Karpas-422 (cell line): ENCODE measurements at regions not wholly inside any gene's neighbourhood (a gene's known extent, or its start where the extent isn't known, plus 50 kb on each side); places are given as distances from the start of the nearest gene placed in this dataset.
A peak's percentile ranks its signal among the peaks of the same experiment; 100 is the strongest.

Source experiments
- DNase-seq: peaks from one replicate; pipeline ENCODE4 v3.0.0-alpha.2; 2015
- H2AFZ ChIP-seq: fragments of 200-600 bp; sonication (generic); 2 replicates; pipeline ENCODE4 v1.6.1; 2014; ENCODE audit warnings: antibody characterized with exemption, low read length, mixed read lengths
- H3K27ac ChIP-seq: fragments of 200-600 bp; sonication (generic); 2 replicates; pipeline ENCODE4 v1.5.1; 2014; ENCODE audit warnings: mild to moderate bottlenecking, low read length, moderate library complexity
- H3K27me3 ChIP-seq: fragments of 200-600 bp; sonication (generic); 2 replicates; pipeline ENCODE4 v1.6.1; 2014; ENCODE audit warnings: low read length, mixed read lengths
- H3K36me3 ChIP-seq: fragments of 200-600 bp; sonication (generic); 2 replicates; pipeline ENCODE4 v1.6.1; 2014; ENCODE audit warnings: low read length, mixed read lengths; ENCODE audit not compliant: insufficient read depth
- H3K4me1 ChIP-seq: fragments of 200-600 bp; sonication (generic); 2 replicates; pipeline ENCODE4 v1.6.1; 2014; ENCODE audit warnings: mild to moderate bottlenecking, low read length, mixed read lengths
- H3K4me2 ChIP-seq: fragments of 200-600 bp; sonication (generic); 2 replicates; pipeline ENCODE4 v1.6.1; 2014; ENCODE audit warnings: low read length, low read depth, mild to moderate bottlenecking; ENCODE audit not compliant: poor library complexity, severe bottlenecking
- H3K4me3 ChIP-seq: fragments of 200-600 bp; sonication (generic); 2 replicates; pipeline ENCODE4 v1.5.1; 2014; ENCODE audit warnings: mild to moderate bottlenecking, antibody characterized with exemption, low read length, mixed read lengths
- H3K79me2 ChIP-seq: fragments of 200-600 bp; sonication (generic); 2 replicates; pipeline ENCODE4 v1.6.1; 2014; ENCODE audit warnings: mild to moderate bottlenecking, low read length, mixed read lengths
- H3K9ac ChIP-seq: fragments of 200-600 bp; sonication (generic); 2 replicates; pipeline ENCODE4 v1.6.0; 2014; ENCODE audit warnings: low read length
- H3K9me2 ChIP-seq: fragments of 200-600 bp; sonication (generic), shearing (Covaris generic); replicated peaks from 2 replicates; pipeline ENCODE4 v1.6.0; 2014; ENCODE audit warnings: mild to moderate bottlenecking, low read length, moderate library complexity; ENCODE audit not compliant: insufficient read depth
- H3K9me3 ChIP-seq: fragments of 300-700, 200-600 bp; sonication (generic); 2 replicates; pipeline ENCODE4 v1.6.1; 2014; ENCODE audit warnings: low read length, mixed read lengths
- H4K20me1 ChIP-seq: fragments of 200-600 bp; sonication (generic); 2 replicates; pipeline ENCODE4 v1.6.1; 2014; ENCODE audit warnings: mild to moderate bottlenecking, antibody characterized with exemption, low read length, low read depth; ENCODE audit not compliant: insufficient read depth

GRCh38 chr2:219720956-219721355, 93.5 kb downstream of the SLC4A3 start:
- peaks cover 89% of the 10 kb centered on the region for H3K79me2 ChIP-seq
- no peak overlapping the region for H2AFZ ChIP-seq

GRCh38 chr2:219722276-219722879, 94.9 kb downstream of the SLC4A3 start:
- Histone ChIP-seq H3K4me1 (peaks cover 36% of the 10 kb centered on the region), H3K9ac (no peak overlapping the region), H3K9me3 (no peaks in the 10 kb centered on the region), H3K36me3 (no peaks in the 10 kb centered on the region), H3K79me2 (peaks cover 89% of the 10 kb centered on the region), H2AFZ (no peak overlapping the region), H4K20me1 (no peaks in the 10 kb centered on the region), H3K9me2 (no peaks in the 10 kb centered on the region), H3K4me3 (no peak overlapping the region), H3K27ac (no peak overlapping the region), H3K27me3 (no peaks in the 10 kb centered on the region), H3K4me2 (no peak overlapping the region)
- no peak for DNase-seq

More at GRCh38 chr2:219720956-219721355, 93.5 kb downstream of the SLC4A3 start:
- H3K9me2 ChIP-seq, result no peaks in the 10 kb centered on the region
- no peak for DNase-seq
- H3K9ac ChIP-seq, result no peak overlapping the region
- no peak overlapping the region for H3K4me2 ChIP-seq
- no peaks in the 10 kb centered on the region for H3K9me3 ChIP-seq
- H3K27me3 ChIP-seq, result no peaks in the 10 kb centered on the region
- no peaks in the 10 kb centered on the region for H3K36me3 ChIP-seq
- peaks cover 22% of the 10 kb centered on the region for H3K4me1 ChIP-seq
- no peak overlapping the region for H3K27ac ChIP-seq
- H4K20me1 ChIP-seq, result no peaks in the 10 kb centered on the region
- H3K4me3 ChIP-seq, result no peak overlapping the region

GRCh38 chr2:219723311-219723710, 95.9 kb downstream of the SLC4A3 start:
- H3K9me3 ChIP-seq, result no peaks in the 10 kb centered on the region
- peaks cover 45% of the 10 kb centered on the region for H3K4me1 ChIP-seq
- H3K9me2 ChIP-seq, result no peaks in the 10 kb centered on the region
- H3K79me2 ChIP-seq, result peaks cover 89% of the 10 kb centered on the region
- H4K20me1 ChIP-seq, result no peaks in the 10 kb centered on the region
- DNase-seq, result no peak
- H3K4me3 ChIP-seq, result no peak overlapping the region
- H3K27me3 ChIP-seq, result no peaks in the 10 kb centered on the region
- H3K27ac ChIP-seq, result no peak overlapping the region
- no peaks in the 10 kb centered on the region for H3K36me3 ChIP-seq
- no peak overlapping the region for H2AFZ ChIP-seq
- H3K9ac ChIP-seq, result no peak overlapping the region
- H3K4me2 ChIP-seq, result no peak overlapping the region

GRCh38 chr2:219724628-219725027, 97.2 kb downstream of the SLC4A3 start:
- peak overlapping the region; percentile 17; the same call in 1 of the 2 replicates for H3K27ac ChIP-seq
- no peak overlapping the region for H2AFZ ChIP-seq
- H3K27me3 ChIP-seq, result no peaks in the 10 kb centered on the region
- no peak for DNase-seq
- H3K36me3 ChIP-seq, result no peaks in the 10 kb centered on the region
- no peak overlapping the region for H3K9ac ChIP-seq
- peaks cover 45% of the 10 kb centered on the region for H3K4me1 ChIP-seq
- no peak overlapping the region for H3K4me3 ChIP-seq
- no peaks in the 10 kb centered on the region for H3K9me3 ChIP-seq
- no peak overlapping the region for H3K4me2 ChIP-seq
- no peaks in the 10 kb centered on the region for H3K9me2 ChIP-seq
- H3K79me2 ChIP-seq, result peaks cover 89% of the 10 kb centered on the region
- H4K20me1 ChIP-seq, result no peaks in the 10 kb centered on the region

GRCh38 chr2:219726916-219727315, 99.5 kb downstream of the SLC4A3 start:
- Histone ChIP-seq H3K27ac (no peak overlapping the region), H3K9me3 (no peaks in the 10 kb centered on the region), H3K79me2 (peaks cover 93% of the 10 kb centered on the region), H3K4me2 (no peak overlapping the region), H3K27me3 (no peaks in the 10 kb centered on the region), H4K20me1 (no peaks in the 10 kb centered on the region), H3K4me1 (peaks cover 49% of the 10 kb centered on the region), H3K9me2 (no peaks in the 10 kb centered on the region), H3K9ac (no peak overlapping the region), H3K4me3 (no peak overlapping the region), H3K36me3 (no peaks in the 10 kb centered on the region), H2AFZ (no peak overlapping the region)
- no peak for DNase-seq

GRCh38 chr2:219727771-219728429, 100.5 kb downstream of the SLC4A3 start:
- peaks cover 46% of the 10 kb centered on the region for H3K4me1 ChIP-seq
- no peaks in the 10 kb centered on the region for H3K9me2 ChIP-seq
- no peak for DNase-seq
- H3K9me3 ChIP-seq, result no peaks in the 10 kb centered on the region
- peaks cover 92% of the 10 kb centered on the region for H3K79me2 ChIP-seq
- H3K9ac ChIP-seq, result no peak overlapping the region
- no peaks in the 10 kb centered on the region for H3K36me3 ChIP-seq
- H4K20me1 ChIP-seq, result no peaks in the 10 kb centered on the region
- H3K4me2 ChIP-seq, result no peak overlapping the region
- no peak overlapping the region for H2AFZ ChIP-seq
- H3K27me3 ChIP-seq, result no peaks in the 10 kb centered on the region
- H3K27ac ChIP-seq, result no peak overlapping the region
- H3K4me3 ChIP-seq, result no peak overlapping the region

GRCh38 chr2:219728991-219729487, 101.6 kb downstream of the SLC4A3 start:
- H3K27ac ChIP-seq, result no peak overlapping the region
- no peaks in the 10 kb centered on the region for H4K20me1 ChIP-seq
- no peaks in the 10 kb centered on the region for H3K36me3 ChIP-seq
- H3K4me2 ChIP-seq, result no peak overlapping the region
- DNase-seq, result no peak
- H3K4me3 ChIP-seq, result no peak overlapping the region
- H3K27me3 ChIP-seq, result no peaks in the 10 kb centered on the region
- H3K79me2 ChIP-seq, result peaks cover 93% of the 10 kb centered on the region
- no peaks in the 10 kb centered on the region for H3K9me3 ChIP-seq
- peaks cover 45% of the 10 kb centered on the region for H3K4me1 ChIP-seq
- no peak overlapping the region for H2AFZ ChIP-seq
- H3K9me2 ChIP-seq, result no peaks in the 10 kb centered on the region
- H3K9ac ChIP-seq, result no peak overlapping the region

- Histone ChIP-seq H3K79me2 (peaks cover 93% of the 10 kb centered on the region), H3K9ac (no peak overlapping the region), H4K20me1 (no peaks in the 10 kb centered on the region)
Measured at GRCh38 chr2:219731173-219731572, 103.7 kb downstream of the SLC4A3 start.

More at GRCh38 chr2:219731173-219731572, 103.7 kb downstream of the SLC4A3 start:
- Histone ChIP-seq H3K4me1 (peaks cover 25% of the 10 kb centered on the region), H3K9me3 (no peaks in the 10 kb centered on the region), H3K9me2 (no peaks in the 10 kb centered on the region), H3K36me3 (no peaks in the 10 kb centered on the region), H3K4me3 (no peak overlapping the region), H3K27ac (no peak overlapping the region), H2AFZ (no peak overlapping the region), H3K4me2 (no peak overlapping the region), H3K27me3 (no peaks in the 10 kb centered on the region)
- peak; percentile 61 for DNase-seq
